Upper lobe of left lung (tissue), 6 donors: ENCODE measurements at regions not wholly inside any gene's neighbourhood (a gene's known extent, or its start where the extent isn't known, plus 50 kb on each side); places are given as distances from the start of the nearest gene placed in this dataset.
"Not testable (repeated sequence)": the region's sequence is repeated elsewhere in the genome, so short reads cannot be mapped to it uniquely, and the experiment has no call there.

Experiments
- ATAC-seq, 2 donors: fragments of 200-7000 bp; cut with Tn5 transposase; one replicate each; pipeline ENCODE4 v1.9.1; 2022; ENCODE audit warnings: mild to moderate bottlenecking in 2 of 2, moderate library complexity in 2 of 2; ENCODE audit not compliant: low FRiP score in 2 of 2
- DNase-seq, 2 donors: peaks; one replicate each; pipeline ENCODE4 v3.0.0-alpha.2; 2019 to 2020
- H3K27ac ChIP-seq, 4 donors: fragments of 200-600 bp; sonication (generic); one replicate each; pipeline ENCODE4 v1.5.1; 2016 to 2019
- H3K27me3 ChIP-seq, 4 donors: fragments of 200-600 bp; sonication (generic); one replicate each; pipeline ENCODE4 v1.5.1; 2017 to 2019
- H3K36me3 ChIP-seq, 4 donors: fragments of 200-600 bp; sonication (generic); one replicate each; pipeline ENCODE4 v1.5.1; 2016 to 2019
- H3K4me1 ChIP-seq, 4 donors: fragments of 200-600 bp; sonication (generic); one replicate each; pipeline ENCODE4 v1.5.1; 2018 to 2019
- H3K4me3 ChIP-seq, 4 donors: fragments of 200-600 bp; sonication (generic); one replicate each; pipeline ENCODE4 v1.5.1; 2017 to 2019; ENCODE audit warnings: mild to moderate bottlenecking in 2 of 4, moderate library complexity in 1 of 4
- H3K9me3 ChIP-seq, 4 donors: fragments of 200-600 bp; sonication (generic); one replicate each; pipeline ENCODE4 v1.5.1; 2018 to 2019
- CTCF ChIP-seq, 6 experiments: fragments of 450-650 bp in 4 of 6; fragments of 200-600 bp in 2 of 6; sonication (generic) in 2 of 6; IDR thresholded peaks; one replicate each; pipeline ENCODE4 v1.5.1; 2016 to 2019; ENCODE audit warnings: antibody characterized with exemption in 6 of 6
- EP300 ChIP-seq, 4 donors: sonication (generic); formaldehyde crosslinking; IDR thresholded peaks; one replicate each; pipeline ENCODE4 v1.5.1; 2017; ENCODE audit warnings: antibody characterized with exemption in 4 of 4, control low read depth in 2 of 4
- POLR2A ChIP-seq, 4 donors: fragments of 450-650 bp; IDR thresholded peaks; one replicate each; pipeline ENCODE4 v1.5.1; 2016 to 2017; ENCODE audit warnings: antibody characterized with exemption in 4 of 4, mild to moderate bottlenecking in 2 of 4
- POLR2AphosphoS5 ChIP-seq, 2 donors: sonication (generic); formaldehyde crosslinking; IDR thresholded peaks; one replicate each; pipeline ENCODE4 v1.5.1; 2017; ENCODE audit warnings: antibody characterized with exemption in 2 of 2
- WGBS, 2 donors: methylation state at CpG; one replicate each; pipeline ENCODE4 v1.1.5; 2017 to 2018; 5-methylcytosine and 5-hydroxymethylcytosine counted together
- donor health status: DM: no; HTN: no; CAD: no; lungs with moderate emphysema.
- donor health status: DM: no; HTN: yes; CAD: no; lungs with severe emphysema.

DNA sequence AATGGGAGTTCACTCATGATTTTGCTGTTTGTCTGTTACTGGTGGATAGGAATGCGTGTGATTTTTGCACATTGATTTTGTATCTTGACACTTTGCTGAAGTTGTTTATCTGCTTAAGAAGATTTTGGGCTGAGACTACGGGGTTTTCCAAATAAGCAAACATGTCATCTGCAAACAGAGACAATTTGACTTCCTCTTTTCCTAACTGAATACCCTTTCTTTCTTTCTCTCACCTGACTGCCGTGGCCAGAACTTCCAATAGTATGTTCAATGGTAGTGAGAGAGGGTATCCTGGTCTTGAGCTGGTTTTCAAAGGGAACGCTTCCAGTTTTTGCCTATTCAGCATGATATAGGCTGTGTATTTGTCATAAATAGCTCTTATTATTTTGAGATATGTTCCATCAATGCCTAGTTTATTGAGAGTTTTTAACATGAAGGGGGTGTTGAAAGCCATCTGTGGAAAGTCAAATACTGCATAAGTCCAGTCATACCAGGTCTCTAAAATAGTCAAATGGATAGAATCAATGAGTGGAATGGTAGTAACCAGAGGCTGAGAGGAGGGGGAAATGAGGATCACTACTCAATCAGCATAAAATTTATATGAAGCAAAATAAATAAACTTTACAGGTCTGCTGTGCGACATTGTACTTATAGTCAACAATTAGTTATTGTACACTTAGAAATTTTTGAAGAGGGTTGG, 610.4 kb upstream of the ADGRB3 start:
- no peak for TF ChIP-seq CTCF (IDR thresholded peaks at IDR 0.05)
- TF ChIP-seq POLR2A (IDR thresholded peaks at IDR 0.05): no peak
- TF ChIP-seq EP300 (IDR thresholded peaks at IDR 0.05): no peak
- no peak for TF ChIP-seq POLR2AphosphoS5 (IDR thresholded peaks at IDR 0.05)
- Histone ChIP-seq H3K27ac (no peak overlapping the region), H3K4me3 (no peak overlapping the region), H3K27me3 (no peaks in the 10 kb centered on the region), H3K4me1 (no peaks in the 10 kb centered on the region), H3K36me3 (no peaks in the 10 kb centered on the region), H3K9me3 (no peaks in the 10 kb centered on the region)
- ATAC-seq (no peak), DNase-seq (no peak)
- WGBS, 2 donors: 79 to 87% methylated on average over 5 of the region's 5 CpGs

GRCh38 chr6:68022968-68023367, 612.1 kb upstream of the ADGRB3 start:
- H3K4me1 ChIP-seq, ATAC-seq, H3K27me3 ChIP-seq, H3K27ac ChIP-seq, H3K4me3 ChIP-seq, H3K36me3 ChIP-seq, H3K9me3 ChIP-seq, DNase-seq: not testable (repeated sequence)
- WGBS, 2 donors: 100% methylated on average over 1 of the region's 1 CpG

DNA sequence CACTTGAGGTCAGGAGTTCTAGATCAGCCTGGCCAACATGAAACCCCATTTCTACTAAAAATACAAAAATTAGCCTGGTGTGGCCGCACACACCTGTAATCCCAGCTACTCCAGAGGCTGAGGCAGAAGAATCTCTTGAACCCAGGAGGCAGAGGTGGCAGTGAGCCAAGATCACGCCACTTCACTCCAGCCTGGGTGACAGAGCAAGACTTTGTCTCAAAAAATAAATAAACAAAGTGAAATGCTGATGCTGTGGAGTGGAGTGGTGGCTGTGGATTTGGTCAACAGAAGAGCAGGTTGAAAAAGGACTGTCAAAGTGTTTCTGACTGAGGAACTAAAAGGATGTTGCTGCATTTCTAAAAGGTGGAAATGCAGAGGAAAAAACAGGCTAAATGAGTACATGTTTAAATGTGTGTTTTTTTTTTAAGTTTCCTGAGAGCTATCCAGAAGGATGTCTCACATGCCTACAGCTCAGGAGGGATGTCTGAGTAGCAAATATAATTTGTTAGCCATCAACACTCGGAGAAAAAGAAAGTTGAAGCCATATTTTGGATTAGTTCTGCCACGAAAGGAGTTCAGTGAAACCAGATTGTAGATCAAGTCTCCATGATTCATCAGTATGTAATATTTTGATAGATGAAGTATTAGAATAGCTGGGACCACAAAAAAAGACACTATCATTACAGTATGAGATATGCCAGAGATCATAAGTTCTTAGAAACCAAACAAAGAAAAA, 621.1 kb upstream of the ADGRB3 start:
- Histone ChIP-seq H3K4me3 (no peak overlapping the region), H3K9me3 (no peaks in the 10 kb centered on the region), H3K4me1 (no peaks in the 10 kb centered on the region), H3K27ac (no peak overlapping the region), H3K27me3 (no peaks in the 10 kb centered on the region), H3K36me3 (no peaks in the 10 kb centered on the region)
- TF ChIP-seq EP300 (IDR thresholded peaks at IDR 0.05) (no peak), POLR2A (IDR thresholded peaks at IDR 0.05) (no peak), POLR2AphosphoS5 (IDR thresholded peaks at IDR 0.05) (no peak), CTCF (IDR thresholded peaks at IDR 0.05) (no peak)
- DNase-seq: no peak
- ATAC-seq: no peak
- 61 to 77% methylated on average over 4 of the region's 4 CpGs for WGBS, 2 donors

GRCh38 chr6:68012822-68013221, 622.3 kb upstream of the ADGRB3 start:
- Histone ChIP-seq H3K27ac (no peak overlapping the region), H3K27me3 (no peaks in the 10 kb centered on the region), H3K36me3 (no peaks in the 10 kb centered on the region), H3K4me3 (no peak overlapping the region), H3K4me1 (no peaks in the 10 kb centered on the region), H3K9me3 (no peaks in the 10 kb centered on the region)
- no peak for TF ChIP-seq POLR2AphosphoS5 (IDR thresholded peaks at IDR 0.05)
- no peak for TF ChIP-seq CTCF (IDR thresholded peaks at IDR 0.05)
- no peak for TF ChIP-seq EP300 (IDR thresholded peaks at IDR 0.05)
- no peak for TF ChIP-seq POLR2A (IDR thresholded peaks at IDR 0.05)
- DNase-seq (no peak), ATAC-seq (no peak)
- 67 to 80% methylated on average over 1 of the region's 1 CpG for WGBS, 2 donors

DNA sequence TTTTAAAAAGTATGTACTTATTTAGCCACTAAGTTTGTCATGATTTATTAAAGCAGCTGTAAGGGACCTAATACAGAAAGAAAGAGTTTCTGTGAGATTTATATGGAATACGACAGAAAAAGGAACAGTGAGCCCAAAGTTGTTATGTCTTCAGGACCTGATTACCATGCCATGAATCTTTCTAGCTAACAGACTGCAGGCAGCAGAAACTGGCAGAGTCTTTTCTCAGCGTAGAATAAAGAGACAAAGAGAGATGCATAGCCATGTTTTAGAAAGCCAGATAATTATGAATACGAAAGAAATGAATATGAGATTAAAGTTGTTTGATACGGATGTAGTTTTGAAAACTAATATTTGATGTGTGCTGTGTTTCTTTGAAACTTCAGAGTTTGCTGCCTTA, 624.1 kb upstream of the ADGRB3 start:
- Histone ChIP-seq H3K4me1 (no peaks in the 10 kb centered on the region), H3K27ac (no peak overlapping the region), H3K4me3 (no peak overlapping the region), H3K36me3 (no peaks in the 10 kb centered on the region), H3K27me3 (no peaks in the 10 kb centered on the region), H3K9me3 (no peaks in the 10 kb centered on the region)
- TF ChIP-seq CTCF (IDR thresholded peaks at IDR 0.05): no peak
- TF ChIP-seq EP300 (IDR thresholded peaks at IDR 0.05): no peak
- TF ChIP-seq POLR2AphosphoS5 (IDR thresholded peaks at IDR 0.05): no peak
- TF ChIP-seq POLR2A (IDR thresholded peaks at IDR 0.05): no peak
- DNase-seq (no peak), ATAC-seq (no peak)
- 80 to 87% methylated on average over 4 of the region's 4 CpGs for WGBS, 2 donors
